Urinary bladder (tissue), 3 donors: ENCODE measurements at regions not wholly inside any gene's neighbourhood (a gene's known extent, or its start where the extent isn't known, plus 50 kb on each side); places are given as distances from the start of the nearest gene placed in this dataset.

Source experiments
- DNase-seq: peaks from one replicate; pipeline ENCODE4 v3.0.0-alpha.2; 2015; ENCODE audit errors: extremely low spot score
- H3K27ac ChIP-seq: one replicate; pipeline ENCODE4 v1.5.1; 2013; ENCODE audit warnings: low read depth, mild to moderate bottlenecking, moderate library complexity
- H3K36me3 ChIP-seq: one replicate; pipeline ENCODE4 v1.6.1; 2013; ENCODE audit warnings: mild to moderate bottlenecking, moderate library complexity; ENCODE audit not compliant: insufficient read depth
- H3K4me1 ChIP-seq: one replicate; pipeline ENCODE4 v1.6.1; 2013; ENCODE audit warnings: mild to moderate bottlenecking, moderate library complexity; ENCODE audit not compliant: insufficient read depth
- H3K4me3 ChIP-seq: one replicate; pipeline ENCODE4 v1.5.1; 2013; ENCODE audit warnings: low read depth, low read length
- WGBS: extraction: QIAGEN DNeasy Blood & Tissue Kit; methylation state at CpG from one replicate; pipeline ENCODE4 v1.1.7; 2013; 5-methylcytosine and 5-hydroxymethylcytosine counted together
- donor health status: healthy with polysubstance abuse.
- donor health status: healthy.

- no peak overlapping the region for H3K4me3 ChIP-seq
- H3K36me3 ChIP-seq: no peaks in the 10 kb centered on the region
- no peak for DNase-seq
- 92% methylated on average over 5 of the region's 5 CpGs for WGBS
- H3K4me1 ChIP-seq: no peaks in the 10 kb centered on the region
- no peak overlapping the region for H3K27ac ChIP-seq
Observed at GRCh38 chr10:130230036-130230435, 93.8 kb downstream of the GLRX3 start.

- Histone ChIP-seq H3K4me1 (no peaks in the 10 kb centered on the region), H3K27ac (no peak overlapping the region), H3K4me3 (no peak overlapping the region), H3K36me3 (no peaks in the 10 kb centered on the region)
- no peak for DNase-seq
- 84% methylated on average over 6 of the region's 6 CpGs for WGBS
Observed at GRCh38 chr10:130230611-130231010, 94.4 kb downstream of the GLRX3 start.

- Histone ChIP-seq H3K36me3 (no peaks in the 10 kb centered on the region), H3K4me1 (no peaks in the 10 kb centered on the region), H3K27ac (no peak overlapping the region), H3K4me3 (no peak overlapping the region)
- 87% methylated on average over 15 of the region's 15 CpGs for WGBS
- DNase-seq: no peak
Observed at GRCh38 chr10:130231251-130231741, 95.1 kb downstream of the GLRX3 start.

- DNase-seq: no peak
- WGBS: 65% methylated on average over 28 of the region's 28 CpGs
- no peak overlapping the region for H3K4me3 ChIP-seq
Observed at GRCh38 chr10:130232166-130233034, 96.2 kb downstream of the GLRX3 start.

GRCh38 chr10:130233035-130233360 lies 96.8 kb downstream of the GLRX3 start:
- Histone ChIP-seq H3K27ac (no peak overlapping the region), H3K36me3 (no peaks in the 10 kb centered on the region), H3K4me3 (no peak overlapping the region), H3K4me1 (no peaks in the 10 kb centered on the region)
- WGBS: 43% methylated on average over 14 of the region's 14 CpGs
- DNase-seq: no peak

More at GRCh38 chr10:130232166-130233034, 96.2 kb downstream of the GLRX3 start:
- Histone ChIP-seq H3K4me1 (no peaks in the 10 kb centered on the region), H3K36me3 (no peaks in the 10 kb centered on the region), H3K27ac (no peak overlapping the region)

- Histone ChIP-seq H3K4me3 (no peak overlapping the region), H3K36me3 (no peaks in the 10 kb centered on the region), H3K4me1 (no peaks in the 10 kb centered on the region), H3K27ac (no peak overlapping the region)
- 33% methylated on average over 8 of the region's 8 CpGs for WGBS
- DNase-seq: no peak
Observed at GRCh38 chr10:130233426-130233825, 97.2 kb downstream of the GLRX3 start.

- Histone ChIP-seq H3K36me3 (no peaks in the 10 kb centered on the region), H3K4me3 (no peak overlapping the region), H3K4me1 (no peaks in the 10 kb centered on the region), H3K27ac (no peak overlapping the region)
- 75% methylated on average over 10 of the region's 10 CpGs for WGBS
- DNase-seq: no peak
Observed at GRCh38 chr10:130234171-130234965, 98.2 kb downstream of the GLRX3 start.

GRCh38 chr10:130236711-130237110 lies 100.5 kb downstream of the GLRX3 start:
- no peaks in the 10 kb centered on the region for H3K36me3 ChIP-seq
- no peak overlapping the region for H3K4me3 ChIP-seq
- H3K4me1 ChIP-seq: no peaks in the 10 kb centered on the region
- no peak overlapping the region for H3K27ac ChIP-seq
- 90% methylated on average over 1 of the region's 1 CpG for WGBS
- DNase-seq: no peak

GRCh38 chr10:130240409-130240808 lies 104.2 kb downstream of the GLRX3 start:
- H3K36me3 ChIP-seq: no peaks in the 10 kb centered on the region
- no peak overlapping the region for H3K4me3 ChIP-seq
- no peak overlapping the region for H3K27ac ChIP-seq
- DNase-seq: no peak
- WGBS: 84% methylated on average over 2 of the region's 2 CpGs
- no peaks in the 10 kb centered on the region for H3K4me1 ChIP-seq

GRCh38 chr10:130242513-130242912 lies 106.3 kb downstream of the GLRX3 start:
- H3K27ac ChIP-seq: no peak overlapping the region
- 28% methylated on average over 3 of the region's 3 CpGs for WGBS

GRCh38 chr10:130243015-130243414 lies 106.8 kb downstream of the GLRX3 start:
- no peak overlapping the region for H3K4me3 ChIP-seq
- H3K4me1 ChIP-seq: no peaks in the 10 kb centered on the region
- H3K27ac ChIP-seq: no peak overlapping the region
- H3K36me3 ChIP-seq: no peaks in the 10 kb centered on the region
- 64% methylated on average over 3 of the region's 3 CpGs for WGBS
- DNase-seq: no peak

More at GRCh38 chr10:130242513-130242912, 106.3 kb downstream of the GLRX3 start:
- no peaks in the 10 kb centered on the region for H3K4me1 ChIP-seq
- no peaks in the 10 kb centered on the region for H3K36me3 ChIP-seq
- no peak overlapping the region for H3K4me3 ChIP-seq
- no peak for DNase-seq

GRCh38 chr10:130244031-130244927 lies 108.1 kb downstream of the GLRX3 start:
- no peak overlapping the region for H3K4me3 ChIP-seq
- H3K4me1 ChIP-seq: no peaks in the 10 kb centered on the region
- H3K36me3 ChIP-seq: no peaks in the 10 kb centered on the region
- DNase-seq: no peak
- no peak overlapping the region for H3K27ac ChIP-seq
- whole genome bisulfite sequencing: 90% methylated on average over 16 of the region's 16 CpGs

- H3K27ac ChIP-seq: no peak overlapping the region
- WGBS: 81% methylated on average over 8 of the region's 8 CpGs
- no peak for DNase-seq
- H3K4me3 ChIP-seq: no peak overlapping the region
- H3K36me3 ChIP-seq: no peaks in the 10 kb centered on the region
- H3K4me1 ChIP-seq: no peaks in the 10 kb centered on the region
Observed at GRCh38 chr10:130244928-130245495, 108.8 kb downstream of the GLRX3 start.
